Neuronal stem cell (in vitro differentiated cells): ENCODE measurements at regions not wholly inside any gene's neighbourhood (a gene's known extent, or its start where the extent isn't known, plus 50 kb on each side); places are given as distances from the start of the nearest gene placed in this dataset.

Experiments used
- DNase-seq: peaks from one replicate; pipeline ENCODE4 v3.0.0-alpha.2; 2013; ENCODE audit warnings: low spot score
- H2AFZ ChIP-seq: one replicate; pipeline ENCODE4 v1.6.1; 2013; ENCODE audit warnings: mild to moderate bottlenecking, low read length, inconsistent platforms
- H2AK5ac ChIP-seq: 2 replicates; pipeline ENCODE4 v1.6.1; 2013; ENCODE audit warnings: low read depth, mild to moderate bottlenecking, inconsistent platforms, low read length, moderate library complexity, mixed read lengths
- H2BK120ac ChIP-seq: 2 replicates; pipeline ENCODE4 v1.6.1; 2013; ENCODE audit warnings: low read depth, mild to moderate bottlenecking, inconsistent platforms, low read length, moderate library complexity, mixed read lengths
- H2BK12ac ChIP-seq: one replicate; pipeline ENCODE4 v1.6.1; 2013; ENCODE audit warnings: low read length, inconsistent platforms
- H2BK15ac ChIP-seq: 2 replicates; pipeline ENCODE4 v1.6.1; 2013; ENCODE audit warnings: mild to moderate bottlenecking, low read length, inconsistent platforms, mixed read lengths
- H2BK5ac ChIP-seq: one replicate; pipeline ENCODE4 v1.6.1; 2013; ENCODE audit warnings: inconsistent platforms, mild to moderate bottlenecking, low read length, moderate library complexity
- H3K14ac ChIP-seq: one replicate; pipeline ENCODE4 v1.6.1; 2013; ENCODE audit warnings: low read length, inconsistent platforms
- H3K18ac ChIP-seq: 2 replicates; pipeline ENCODE4 v1.6.1; 2013; ENCODE audit warnings: low read length, inconsistent platforms
- H3K23ac ChIP-seq: 2 replicates; pipeline ENCODE4 v1.6.1; 2013; ENCODE audit warnings: low read depth, mild to moderate bottlenecking, mixed read lengths, low read length, inconsistent platforms; ENCODE audit not compliant: poor library complexity
- H3K27ac ChIP-seq: replicated peaks from 3 replicates; pipeline ENCODE4 v1.5.1; 2013; ENCODE audit warnings: low read length, inconsistent platforms
- H3K27me3 ChIP-seq, 3 experiments: 2 replicates each; pipeline ENCODE4 v1.6.1; 2013; ENCODE audit warnings: low read length in 3 of 3, mild to moderate bottlenecking in 2 of 3, inconsistent platforms in 1 of 3, low read depth in 1 of 3, mixed read lengths in 1 of 3, moderate library complexity in 1 of 3; ENCODE audit not compliant: control insufficient read depth in 3 of 3, insufficient read depth in 3 of 3
- H3K36me3 ChIP-seq, 2 donors: replicated peaks in 1 of 2; 2 replicates each; pipeline ENCODE4 v1.6.1; 2013; ENCODE audit warnings: low read length in 2 of 2; ENCODE audit not compliant: control insufficient read depth in 2 of 2, insufficient read depth in 2 of 2
- H3K4ac ChIP-seq: 2 replicates; pipeline ENCODE4 v1.6.1; 2013; ENCODE audit warnings: inconsistent platforms, mild to moderate bottlenecking, low read length, moderate library complexity
- H3K4me1 ChIP-seq, 2 donors: 1 replicate in 1 of 2; 2 replicates in 1 of 2; pipeline ENCODE4 v1.6.1; 2013; ENCODE audit warnings: low read length in 2 of 2, low read depth in 1 of 2; ENCODE audit not compliant: control insufficient read depth in 2 of 2, insufficient read depth in 1 of 2
- H3K4me2 ChIP-seq: one replicate; pipeline ENCODE4 v1.6.1; 2013; ENCODE audit warnings: mild to moderate bottlenecking, low read length, inconsistent platforms; ENCODE audit not compliant: insufficient read depth, poor library complexity, severe bottlenecking
- H3K4me3 ChIP-seq, 2 donors: 2 replicates each; pipeline ENCODE4 v1.5.1; 2013; ENCODE audit warnings: low read length in 2 of 2, mild to moderate bottlenecking in 2 of 2, inconsistent platforms in 1 of 2, moderate library complexity in 1 of 2
- H3K79me1 ChIP-seq: one replicate; pipeline ENCODE4 v1.6.1; 2013; ENCODE audit warnings: low read depth, mild to moderate bottlenecking, inconsistent platforms, low read length, moderate library complexity
- H3K9ac ChIP-seq: one replicate; pipeline ENCODE4 v1.6.1; 2013; ENCODE audit warnings: mild to moderate bottlenecking, low read depth, low read length, inconsistent platforms; ENCODE audit not compliant: poor library complexity
- H3K9me3 ChIP-seq, 2 donors: replicated peaks in 1 of 2; 2 replicates each; pipeline versions ENCODE3 to v1.6.1; 2013; ENCODE audit warnings: low read length in 2 of 2, mild to moderate bottlenecking in 2 of 2, inconsistent platforms in 1 of 2, low read depth in 1 of 2, mixed read lengths in 1 of 2, moderate library complexity in 1 of 2; ENCODE audit not compliant: control insufficient read depth in 2 of 2, insufficient read depth in 1 of 2
- H4K8ac ChIP-seq: one replicate; pipeline ENCODE4 v1.6.1; 2013; ENCODE audit warnings: low read depth, mild to moderate bottlenecking, inconsistent platforms, low read length, moderate library complexity
- H4K91ac ChIP-seq: one replicate; pipeline ENCODE4 v1.6.1; 2013; ENCODE audit warnings: low read length, low read depth, mild to moderate bottlenecking, inconsistent platforms; ENCODE audit not compliant: poor library complexity
- WGBS, 2 donors: extraction: QIAGEN DNeasy Blood & Tissue Kit; methylation state at CpG; one replicate each; pipeline ENCODE4 v1.1.7; 2013; ENCODE audit warnings: missing lambda C conversion rate in 2 of 2, mixed read lengths in 1 of 2; ENCODE audit not compliant: insufficient read length in 2 of 2, insufficient replicate concordance in 1 of 2; ENCODE audit errors: extremely low coverage in 2 of 2; 5-methylcytosine and 5-hydroxymethylcytosine counted together

DNA sequence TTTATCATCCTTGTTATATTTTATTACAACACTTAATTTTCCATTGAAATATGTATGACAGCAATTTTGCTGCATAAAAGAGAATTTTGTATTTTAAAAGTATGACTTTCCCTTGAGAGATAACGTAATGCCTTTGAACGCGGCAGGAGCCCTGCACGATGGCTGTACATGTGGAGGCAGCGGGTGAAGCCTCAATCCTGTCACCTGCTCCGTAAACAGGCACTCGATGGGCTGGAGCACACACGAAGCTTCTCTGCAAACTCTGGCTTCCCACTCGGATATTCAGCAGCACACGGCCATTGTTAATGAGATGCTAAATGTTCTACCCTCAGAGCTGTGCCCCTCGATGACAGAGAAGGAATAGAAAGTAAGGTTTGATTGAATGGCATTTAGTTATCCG is 184.4 kb downstream of the RTP5 start:
- H2BK120ac ChIP-seq = no peak overlapping the region
- no peak overlapping the region for H3K27ac ChIP-seq
- H3K9me3 ChIP-seq = peaks cover 0 to 2% of the 10 kb centered on the region in 2 donors
- H3K27me3 ChIP-seq = peaks cover 2 to 17% (median 4%) of the 10 kb centered on the region in 3 experiments
- WGBS, 2 donors = no CpG with 5 or more reads among the region's 12 CpGs
- no peak overlapping the region for H2AFZ ChIP-seq
- H3K4me3 ChIP-seq = no peak overlapping the region
- H3K36me3 ChIP-seq = no peaks in the 10 kb centered on the region
- no peak overlapping the region for H4K91ac ChIP-seq
- DNase-seq = no peak
- peak overlapping the region; percentile 65 for H3K14ac ChIP-seq
- no peak overlapping the region for H3K4ac ChIP-seq
- H2BK5ac ChIP-seq = no peak overlapping the region
- no peak overlapping the region for H3K23ac ChIP-seq
- H3K9ac ChIP-seq = no peak overlapping the region
- H4K8ac ChIP-seq = no peak overlapping the region
- H2AK5ac ChIP-seq = no peak overlapping the region
- no peak overlapping the region for H2BK15ac ChIP-seq
- no peak overlapping the region for H3K4me2 ChIP-seq
- no peak overlapping the region for H3K18ac ChIP-seq
- peaks cover 0 to 2% of the 10 kb centered on the region in 2 donors for H3K4me1 ChIP-seq
- H3K79me1 ChIP-seq = no peaks in the 10 kb centered on the region
- no peak overlapping the region for H2BK12ac ChIP-seq

DNA sequence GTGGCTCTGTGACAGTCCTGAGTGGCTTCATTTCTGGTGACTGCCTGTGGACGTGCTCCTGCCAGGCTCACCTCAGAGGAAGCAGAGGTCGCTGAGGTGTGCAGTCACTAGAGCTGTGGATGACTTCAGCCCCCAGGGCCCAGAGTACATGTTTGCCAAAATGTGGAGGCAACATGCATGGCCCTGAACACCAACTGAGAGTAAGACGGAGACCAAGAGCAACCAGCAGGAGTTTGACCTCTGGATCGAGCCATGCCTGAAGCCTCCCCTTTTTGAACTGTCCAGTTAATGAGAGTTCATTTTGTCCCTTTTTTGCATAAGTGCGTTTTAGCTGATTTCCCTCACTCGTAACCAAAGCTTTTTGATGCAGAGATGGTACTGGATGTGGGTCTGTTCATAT is 184.9 kb downstream of the RTP5 start:
- Histone ChIP-seq H3K36me3 (no peaks in the 10 kb centered on the region), H3K27ac (no peak overlapping the region), H3K4me2 (no peak overlapping the region), H2AK5ac (no peak overlapping the region), H3K79me1 (no peaks in the 10 kb centered on the region), H3K4ac (no peak overlapping the region), H2AFZ (no peak overlapping the region), H3K9ac (no peak overlapping the region), H3K23ac (no peak overlapping the region), H2BK15ac (no peak overlapping the region), H2BK12ac (no peak overlapping the region), H3K4me1 (peaks cover 0 to 2% of the 10 kb centered on the region in 2 donors), H4K8ac (no peak overlapping the region), H3K14ac (no peak overlapping the region), H3K18ac (no peak overlapping the region), H3K27me3 (peaks cover 2 to 17% (median 4%) of the 10 kb centered on the region in 3 experiments), H4K91ac (no peak overlapping the region), H3K4me3 (no peak overlapping the region), H2BK120ac (no peak overlapping the region), H2BK5ac (no peak overlapping the region), H3K9me3 (peaks cover 0 to 2% of the 10 kb centered on the region in 2 donors)
- no peak for DNase-seq
- WGBS, 2 donors = no CpG with 5 or more reads among the region's 6 CpGs

DNA sequence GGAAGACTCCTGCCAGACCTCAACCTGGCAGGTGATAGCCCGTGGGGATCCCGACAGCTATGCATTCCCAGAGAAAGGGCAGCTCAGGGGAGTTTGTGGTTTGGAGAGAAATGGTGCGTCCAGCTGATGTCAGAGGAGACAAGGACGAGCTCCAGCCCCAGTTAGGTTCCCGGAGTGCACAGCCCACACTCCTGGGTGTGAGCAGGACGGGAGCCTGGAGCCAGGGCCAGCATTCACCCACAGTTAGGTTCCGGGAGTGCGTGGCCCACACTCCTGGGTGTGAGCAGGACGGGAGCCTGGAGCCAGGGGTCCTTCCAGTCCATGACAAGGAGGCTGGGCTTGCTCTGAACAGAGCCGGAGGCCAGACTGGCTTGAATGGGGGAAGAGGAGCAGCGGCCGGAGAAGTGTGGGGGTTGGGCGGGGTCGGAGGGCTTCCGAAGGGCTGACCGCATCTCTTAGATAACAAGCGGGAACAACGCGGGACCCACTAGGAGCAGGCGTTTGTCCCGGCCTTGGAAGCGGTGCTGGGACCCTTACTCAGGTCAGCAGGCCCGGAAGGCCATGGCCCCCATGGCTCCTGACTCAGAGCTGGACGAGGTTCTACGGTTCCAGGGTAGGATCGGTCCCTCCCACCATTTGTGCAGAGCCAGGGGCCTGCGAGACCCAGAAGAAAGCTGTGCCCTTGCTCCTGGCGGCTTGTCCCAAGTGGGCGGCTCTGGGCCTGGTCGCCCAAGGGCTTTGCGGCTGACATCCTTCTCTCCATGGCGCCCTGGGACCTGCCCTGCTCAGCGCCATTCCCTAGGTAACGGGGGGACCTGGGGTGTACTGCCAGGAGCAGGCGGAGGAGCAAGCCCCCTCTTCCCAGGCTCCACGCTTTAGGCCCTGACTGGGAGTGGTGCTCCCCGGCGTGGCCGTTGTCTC is 185.6 kb downstream of the RTP5 start:
- Histone ChIP-seq H3K23ac (no peak overlapping the region), H3K18ac (peak overlapping the region; percentile 63), H3K27me3 (peaks cover 2 to 17% (median 4%) of the 10 kb centered on the region in 3 experiments), H4K91ac (peak overlapping the region; percentile 23), H2BK5ac (no peak overlapping the region), H2BK12ac (no peak overlapping the region), H3K14ac (no peak overlapping the region), H4K8ac (peak overlapping the region; percentile 49), H2BK120ac (peak overlapping the region; percentile 58), H3K36me3 (no peaks in the 10 kb centered on the region), H2AFZ (no peak overlapping the region), H3K9ac (peak overlapping the region; percentile 35), H2BK15ac (no peak overlapping the region), H3K4ac (no peak overlapping the region), H3K79me1 (no peaks in the 10 kb centered on the region), H3K27ac (no peak overlapping the region), H3K4me2 (no peak overlapping the region), H3K4me3 (no peak overlapping the region), H2AK5ac (peak overlapping the region; percentile 33), H3K9me3 (peaks cover under 1 to 2% of the 10 kb centered on the region in 2 donors), H3K4me1 (peaks cover 0 to 2% of the 10 kb centered on the region in 2 donors)
- DNase-seq = no peak
- no CpG with 5 or more reads among the region's 39 CpGs for WGBS, 2 donors

DNA sequence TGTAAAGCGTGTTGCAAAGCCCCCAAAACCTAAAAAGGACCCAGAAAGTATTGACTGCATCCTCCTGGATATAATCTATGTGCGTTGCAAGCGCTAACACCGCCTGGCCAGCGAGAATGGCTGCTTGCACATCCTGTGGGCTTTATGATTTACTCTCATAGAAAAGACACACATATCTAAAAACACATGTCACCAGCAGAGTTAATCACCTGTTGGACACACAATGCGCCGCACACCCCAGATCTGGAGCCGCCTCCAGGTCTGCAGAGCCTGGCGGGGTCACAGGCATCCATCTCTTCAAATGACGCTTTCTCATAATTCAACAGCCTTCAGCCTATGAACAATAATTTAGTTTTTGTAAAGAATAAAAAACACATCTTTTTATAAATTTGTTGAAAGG is 186.5 kb downstream of the RTP5 start:
- Histone ChIP-seq H3K23ac (no peak overlapping the region), H2BK5ac (no peak overlapping the region), H3K79me1 (no peaks in the 10 kb centered on the region), H3K4ac (no peak overlapping the region), H3K14ac (no peak overlapping the region), H2BK120ac (no peak overlapping the region), H3K4me2 (no peak overlapping the region), H3K27ac (no peak overlapping the region), H2BK12ac (no peak overlapping the region), H2AK5ac (no peak overlapping the region), H3K27me3 (peaks cover 2 to 20% (median 4%) of the 10 kb centered on the region in 3 experiments), H2AFZ (no peak overlapping the region), H2BK15ac (no peak overlapping the region), H3K36me3 (no peaks in the 10 kb centered on the region), H3K18ac (no peak overlapping the region), H3K4me3 (no peak overlapping the region), H3K4me1 (peaks cover 0 to 2% of the 10 kb centered on the region in 2 donors), H3K9me3 (peaks cover 4 to 6% of the 10 kb centered on the region in 2 donors), H4K8ac (no peak overlapping the region), H3K9ac (no peak overlapping the region), H4K91ac (no peak overlapping the region)
- DNase-seq = no peak
- WGBS, 2 donors = no CpG with 5 or more reads among the region's 10 CpGs
